GM23338 (cell line): ENCODE measurements at regions not wholly inside any gene's neighbourhood (a gene's known extent, or its start where the extent isn't known, plus 50 kb on each side); places are given as distances from the start of the nearest gene placed in this dataset.

Experiments used
- EZH2 ChIP-seq: fragments of 200-600 bp; sonication (generic); IDR thresholded peaks from one replicate; pipeline ENCODE4 v1.8.0; 2017; ENCODE audit warnings: antibody characterized with exemption, mild to moderate bottlenecking, low read depth; ENCODE audit not compliant: unreplicated experiment
- EZH2phosphoT487 ChIP-seq: fragments of 200-600 bp; sonication (generic); IDR thresholded peaks from one replicate; pipeline ENCODE4 v1.8.1; 2018; ENCODE audit warnings: antibody characterized with exemption; ENCODE audit not compliant: unreplicated experiment
- JUNB ChIP-seq: IDR thresholded peaks from one replicate; pipeline ENCODE4 v1.6.1; 2016; ENCODE audit warnings: antibody characterized with exemption; ENCODE audit not compliant: unreplicated experiment
- POLR2AphosphoS5 ChIP-seq: IDR thresholded peaks from 2 replicates; pipeline ENCODE4 v1.6.1; 2016; ENCODE audit warnings: antibody characterized with exemption, low read depth
- REST ChIP-seq: IDR thresholded peaks from one replicate; pipeline ENCODE4 v1.6.1; 2018; ENCODE audit warnings: antibody characterized with exemption; ENCODE audit not compliant: unreplicated experiment
- STAT1 ChIP-seq: IDR thresholded peaks from one replicate; pipeline ENCODE4 v1.6.1; 2016; ENCODE audit warnings: antibody characterized with exemption; ENCODE audit not compliant: unreplicated experiment
- TF ChIP-seq, protein P1 (sequence below), 2 experiments: fragments of 200-600 bp in 1 of 2; sonication (generic) in 1 of 2; conservative IDR thresholded peaks; 2 replicates each; pipeline versions ENCODE4 v1.5.1 to v1.6.1; 2016 to 2017; ENCODE audit warnings: antibody characterized with exemption in 2 of 2, low read depth in 2 of 2, mild to moderate bottlenecking in 2 of 2, moderate library complexity in 1 of 2

GRCh38 chr6:141229296-141229695, 903.4 kb upstream of the GJE1 start:
- TF ChIP-seq, protein P1, sequence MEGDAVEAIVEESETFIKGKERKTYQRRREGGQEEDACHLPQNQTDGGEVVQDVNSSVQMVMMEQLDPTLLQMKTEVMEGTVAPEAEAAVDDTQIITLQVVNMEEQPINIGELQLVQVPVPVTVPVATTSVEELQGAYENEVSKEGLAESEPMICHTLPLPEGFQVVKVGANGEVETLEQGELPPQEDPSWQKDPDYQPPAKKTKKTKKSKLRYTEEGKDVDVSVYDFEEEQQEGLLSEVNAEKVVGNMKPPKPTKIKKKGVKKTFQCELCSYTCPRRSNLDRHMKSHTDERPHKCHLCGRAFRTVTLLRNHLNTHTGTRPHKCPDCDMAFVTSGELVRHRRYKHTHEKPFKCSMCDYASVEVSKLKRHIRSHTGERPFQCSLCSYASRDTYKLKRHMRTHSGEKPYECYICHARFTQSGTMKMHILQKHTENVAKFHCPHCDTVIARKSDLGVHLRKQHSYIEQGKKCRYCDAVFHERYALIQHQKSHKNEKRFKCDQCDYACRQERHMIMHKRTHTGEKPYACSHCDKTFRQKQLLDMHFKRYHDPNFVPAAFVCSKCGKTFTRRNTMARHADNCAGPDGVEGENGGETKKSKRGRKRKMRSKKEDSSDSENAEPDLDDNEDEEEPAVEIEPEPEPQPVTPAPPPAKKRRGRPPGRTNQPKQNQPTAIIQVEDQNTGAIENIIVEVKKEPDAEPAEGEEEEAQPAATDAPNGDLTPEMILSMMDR (conservative IDR thresholded peaks at IDR 0.05; ENCODE audit: low read depth in 2 of 2): no peak
- TF ChIP-seq EZH2 (no peak), JUNB (no peak), POLR2AphosphoS5 (no peak), REST (no peak), STAT1 (no peak), EZH2phosphoT487 (no peak)
